Pancreas (tissue), 10 donors: ENCODE measurements at regions not wholly inside any gene's neighbourhood (a gene's known extent, or its start where the extent isn't known, plus 50 kb on each side); places are given as distances from the start of the nearest gene placed in this dataset.

Source experiments
- ATAC-seq, 4 donors: fragments of 200-7000 bp; cut with Tn5 transposase; one replicate each; pipeline versions ENCODE4 v1.8.0 to v1.9.1; 2020; ENCODE audit warnings: mild to moderate bottlenecking in 4 of 4, moderate library complexity in 4 of 4
- DNase-seq, 6 donors: peaks; one replicate each; pipeline ENCODE4 v3.0.0-alpha.2; 2020
- FAIRE-seq: peaks from 2 replicates; lab custom pipeline; 2012; peaks lifted over from hg19 to GRCh38; lab: Jason Lieb, UNC
- H3K27ac ChIP-seq, 4 donors: fragments of 200-600 bp; sonication (generic); 1 replicate in 3 of 4; 2 replicates in 1 of 4; pipeline versions ENCODE4 v1.5.0 to v1.8.0; 2020
- H3K27me3 ChIP-seq, 4 donors: fragments of 200-600 bp; one replicate each; pipeline ENCODE4 v1.8.0; 2021
- H3K36me3 ChIP-seq, 3 donors: fragments of 200-600 bp; sonication (generic) in 1 of 3; one replicate each; pipeline versions ENCODE4 v1.5.0 to v1.8.0; 2020 to 2021
- H3K4me1 ChIP-seq, 3 donors: fragments of 200-600 bp; one replicate each; pipeline ENCODE4 v1.8.0; 2021
- H3K4me3 ChIP-seq, 4 donors: fragments of 200-600 bp; sonication (generic) in 2 of 4; one replicate each; pipeline versions ENCODE4 v1.5.0 to v1.8.0; 2020 to 2021
- H3K9me3 ChIP-seq, 4 donors: fragments of 200-600 bp; one replicate each; pipeline ENCODE4 v1.8.0; 2021
- WGBS, 2 donors: extraction: QIAGEN DNeasy Blood & Tissue Kit; methylation state at CpG; one replicate each; pipeline ENCODE4 v1.1.7; 2013; 5-methylcytosine and 5-hydroxymethylcytosine counted together
- intact Hi-C, 3 donors: fragments of 100-400 bp; cut with DNase I; formaldehyde crosslinking; loops; one replicate each; pipeline versions ENCODE4 v1.11.1 to v1.14.2; 2022
- TF ChIP-seq, protein P1 (sequence below), 4 donors: fragments of 200-600 bp; sonication (generic) in 3 of 4; IDR thresholded peaks; one replicate each; pipeline versions ENCODE4 v1.5.0 to v1.8.0; 2021; ENCODE audit warnings: antibody characterized with exemption in 4 of 4
- donor health status: healthy with polysubstance abuse.
- donor health status: DM: no; HTN: no; CAD: no; lungs with moderate emphysema.
- donor health status: DM: no; HTN: no; CAD: no.
- donor health status: control.
- donor health status: control.
- donor health status: Bipolar disorder and iron deficiency.
- donor health status: DM: yes; HTN: yes; CAD: no.
- donor health status: DM: no; HTN: no; CAD: no.
- donor health status: DM: no; HTN: no; CAD: no.
- donor health status: DM: yes; HTN: yes; CAD: no.

DNA sequence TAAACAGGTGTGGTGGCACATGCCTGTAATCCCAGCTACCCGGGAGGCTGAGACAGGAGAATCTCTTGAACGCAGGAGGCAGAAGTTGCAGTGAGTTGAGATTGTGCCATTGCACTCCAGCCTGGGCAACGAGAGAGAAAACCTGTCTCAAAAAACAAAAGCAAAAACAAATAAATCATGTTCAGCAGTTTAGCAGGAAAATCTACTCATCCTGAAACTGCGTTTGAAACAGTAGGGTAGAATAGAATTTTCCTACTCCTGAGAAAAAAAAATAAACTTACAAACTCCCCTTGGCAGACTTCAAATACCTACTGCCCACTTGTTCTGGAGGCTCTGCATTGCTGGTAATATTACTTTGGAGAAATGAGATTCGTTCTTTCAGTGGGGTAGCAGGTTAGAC lies 367.7 kb downstream of the GADD45G start:
- Histone ChIP-seq H3K36me3 (no peaks in the 10 kb centered on the region), H3K27me3 (no peaks in the 10 kb centered on the region), H3K4me1 (no peaks in the 10 kb centered on the region), H3K9me3 (no peaks in the 10 kb centered on the region), H3K4me3 (no peak overlapping the region), H3K27ac (no peak overlapping the region)
- ATAC-seq (no peak), DNase-seq (no peak), FAIRE-seq (no peak)
- TF ChIP-seq, protein P1, sequence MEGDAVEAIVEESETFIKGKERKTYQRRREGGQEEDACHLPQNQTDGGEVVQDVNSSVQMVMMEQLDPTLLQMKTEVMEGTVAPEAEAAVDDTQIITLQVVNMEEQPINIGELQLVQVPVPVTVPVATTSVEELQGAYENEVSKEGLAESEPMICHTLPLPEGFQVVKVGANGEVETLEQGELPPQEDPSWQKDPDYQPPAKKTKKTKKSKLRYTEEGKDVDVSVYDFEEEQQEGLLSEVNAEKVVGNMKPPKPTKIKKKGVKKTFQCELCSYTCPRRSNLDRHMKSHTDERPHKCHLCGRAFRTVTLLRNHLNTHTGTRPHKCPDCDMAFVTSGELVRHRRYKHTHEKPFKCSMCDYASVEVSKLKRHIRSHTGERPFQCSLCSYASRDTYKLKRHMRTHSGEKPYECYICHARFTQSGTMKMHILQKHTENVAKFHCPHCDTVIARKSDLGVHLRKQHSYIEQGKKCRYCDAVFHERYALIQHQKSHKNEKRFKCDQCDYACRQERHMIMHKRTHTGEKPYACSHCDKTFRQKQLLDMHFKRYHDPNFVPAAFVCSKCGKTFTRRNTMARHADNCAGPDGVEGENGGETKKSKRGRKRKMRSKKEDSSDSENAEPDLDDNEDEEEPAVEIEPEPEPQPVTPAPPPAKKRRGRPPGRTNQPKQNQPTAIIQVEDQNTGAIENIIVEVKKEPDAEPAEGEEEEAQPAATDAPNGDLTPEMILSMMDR (IDR thresholded peaks at IDR 0.05), result no peak
- intact Hi-C loops, result no loop called here
- WGBS, 2 donors, result 88 to 95% methylated on average over 5 of the region's 5 CpGs

DNA sequence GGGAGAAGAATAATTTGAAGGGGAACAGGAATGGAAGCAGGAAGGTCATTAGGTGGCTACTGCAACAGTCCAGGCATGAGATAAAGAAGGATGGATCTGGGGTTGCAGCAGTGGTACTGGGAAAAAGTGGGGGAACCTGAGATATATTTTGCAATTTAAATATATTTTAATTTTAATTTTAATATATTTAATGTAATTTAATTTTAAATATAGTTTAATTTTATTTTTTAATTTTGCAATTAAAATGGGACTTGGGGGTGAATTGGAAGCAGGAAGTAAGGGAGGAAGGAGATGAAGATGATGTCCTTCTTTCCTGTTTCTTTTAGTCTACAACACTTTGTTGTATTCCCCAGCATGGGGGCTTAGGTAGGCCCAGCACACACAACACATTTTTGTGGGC lies 369.8 kb downstream of the GADD45G start:
- no peaks in the 10 kb centered on the region for H3K4me1 ChIP-seq
- TF ChIP-seq, protein P1 (IDR thresholded peaks at IDR 0.05), result no peak
- no peaks in the 10 kb centered on the region for H3K9me3 ChIP-seq
- FAIRE-seq (no peak), DNase-seq (no peak), ATAC-seq (no peak)
- H3K27ac ChIP-seq, result no peak overlapping the region
- no peaks in the 10 kb centered on the region for H3K36me3 ChIP-seq
- H3K4me3 ChIP-seq, result no peak overlapping the region
- no peaks in the 10 kb centered on the region for H3K27me3 ChIP-seq
- intact Hi-C loops, result no loop called here

DNA sequence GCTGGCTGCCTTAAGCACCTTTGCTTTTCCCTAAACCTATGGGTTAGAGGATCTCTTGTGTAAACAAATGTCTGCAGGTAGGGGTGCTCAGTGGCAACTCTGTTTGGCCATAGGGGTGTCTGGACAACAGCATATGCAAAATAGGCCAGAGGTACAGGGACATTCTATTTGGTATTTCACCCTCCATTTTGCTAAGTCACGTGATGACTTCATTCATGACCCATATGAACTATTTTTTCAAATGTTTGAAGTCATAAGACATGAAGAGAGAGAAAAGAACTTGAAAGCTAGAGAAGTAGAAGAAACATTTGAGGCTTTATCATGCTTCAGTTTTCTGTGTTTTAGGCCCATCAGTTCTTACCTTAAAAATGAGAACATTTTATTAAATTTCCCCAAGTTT lies 370.2 kb downstream of the GADD45G start:
- Histone ChIP-seq H3K4me3 (no peak overlapping the region), H3K4me1 (no peaks in the 10 kb centered on the region), H3K9me3 (no peaks in the 10 kb centered on the region), H3K27ac (no peak overlapping the region), H3K27me3 (no peaks in the 10 kb centered on the region), H3K36me3 (no peaks in the 10 kb centered on the region)
- DNase-seq (no peak), FAIRE-seq (no peak), ATAC-seq (no peak)
- WGBS, 2 donors, result 94 to 97% methylated on average over 1 of the region's 1 CpG
- intact Hi-C loops, result no loop called here
- TF ChIP-seq, protein P1 (IDR thresholded peaks at IDR 0.05), result no peak

DNA sequence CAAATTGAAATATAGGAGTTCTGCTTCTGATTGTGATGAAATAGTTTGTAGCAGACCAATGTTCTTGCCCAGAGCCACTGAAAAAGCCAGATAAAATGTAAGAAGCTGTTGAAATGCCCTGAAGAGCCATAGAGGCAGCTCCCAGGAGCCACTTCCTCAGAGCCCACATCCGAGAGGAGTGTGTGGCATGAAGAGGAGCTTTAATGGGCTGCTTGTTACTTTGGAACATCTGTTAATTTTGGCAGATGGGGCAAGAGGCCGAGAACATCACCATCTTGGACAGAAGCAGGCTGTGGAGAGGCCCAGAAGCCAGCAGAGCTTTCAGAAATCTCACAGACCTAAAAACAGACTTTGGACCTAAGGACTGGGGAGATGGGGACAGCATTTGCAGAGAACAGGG lies 370.8 kb downstream of the GADD45G start:
- H3K36me3 ChIP-seq, result no peaks in the 10 kb centered on the region
- no peak for DNase-seq
- TF ChIP-seq, protein P1 (IDR thresholded peaks at IDR 0.05), result no peak
- 71 to 83% methylated on average over 2 of the region's 2 CpGs for WGBS, 2 donors
- FAIRE-seq, result no peak
- no peak overlapping the region for H3K4me3 ChIP-seq
- H3K27me3 ChIP-seq, result no peaks in the 10 kb centered on the region
- H3K4me1 ChIP-seq, result no peaks in the 10 kb centered on the region
- no peak for ATAC-seq
- H3K27ac ChIP-seq, result no peak overlapping the region
- H3K9me3 ChIP-seq, result no peaks in the 10 kb centered on the region
- intact Hi-C loops, result no loop called here

DNA sequence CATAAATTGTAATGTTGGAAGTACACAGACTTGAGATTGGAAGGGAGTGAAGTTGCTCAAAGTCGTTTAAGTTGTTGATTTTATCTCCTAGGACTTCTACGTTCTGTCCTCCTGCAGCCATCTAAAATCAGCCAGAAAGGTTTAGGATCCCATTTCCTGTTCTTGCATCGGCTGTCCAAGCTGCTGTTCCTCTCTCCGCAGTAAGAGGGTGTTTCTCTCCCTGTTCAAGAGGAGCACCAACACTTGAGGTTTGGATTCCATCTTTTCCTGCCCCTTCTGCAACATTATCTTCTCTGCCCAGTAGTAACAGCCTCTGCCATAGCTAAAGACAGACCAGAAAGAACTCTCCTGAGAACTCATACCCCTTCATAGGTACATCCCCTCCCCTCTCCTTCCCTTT lies 373.4 kb downstream of the GADD45G start:
- Histone ChIP-seq H3K9me3 (no peaks in the 10 kb centered on the region), H3K4me1 (no peaks in the 10 kb centered on the region), H3K4me3 (no peak overlapping the region), H3K27ac (no peak overlapping the region), H3K36me3 (no peaks in the 10 kb centered on the region), H3K27me3 (no peaks in the 10 kb centered on the region)
- WGBS, 2 donors, result 15 to 20% methylated on average over 4 of the region's 4 CpGs
- FAIRE-seq (no peak), DNase-seq (peak in 1 of 6 donors; percentile 31), ATAC-seq (peak; percentile 58 to 94 (median 82))
- intact Hi-C loops, result no loop called here
- TF ChIP-seq, protein P1 (IDR thresholded peaks at IDR 0.05), result peak in 3 of 4 donors; percentile 34 to 39 (median 38)
